ENCODE measurements at regions not wholly inside any gene's neighbourhood (a gene's known extent, or its start where the extent isn't known, plus 50 kb on each side); places are given as distances from the start of the nearest gene placed in this dataset.

GRCh38 chr12:98137278-98137677 is 378.1 kb upstream of the TMPO start:
- TF ChIP-seq POLR2AphosphoS5 (IDR thresholded peaks at IDR 0.05; ENCODE audit: borderline replicate concordance, low read depth, low read length): no peak
- TF ChIP-seq EZH2 (IDR thresholded peaks at IDR 0.05): no peak
- TF ChIP-seq FOXP2 (optimal IDR thresholded peaks at IDR 0.05; ENCODE audit: control extremely low read depth, extremely low read length, insufficient read depth): no peak

Measured in SK-N-MC (cell line).